GM19397 (cell line): ENCODE measurements at regions not wholly inside any gene's neighbourhood (a gene's known extent, or its start where the extent isn't known, plus 50 kb on each side); places are given as distances from the start of the nearest gene placed in this dataset.

Experiments
- ATAC-seq: cut with Tn5 transposase; IDR thresholded peaks from one replicate; pipeline ENCODE4 v1.9.1; 2021; ENCODE audit warnings: mild to moderate bottlenecking, moderate library complexity; ENCODE audit not compliant: unreplicated experiment

- no peak for ATAC-seq
Observed at GRCh38 chr4:160872491-160872890, 1291.3 kb downstream of the FSTL5 start.

GRCh38 chr4:160877087-160877790 lies 1286.6 kb downstream of the FSTL5 start:
- ATAC-seq: no peak

GRCh38 chr4:160880180-160880579 lies 1283.6 kb downstream of the FSTL5 start:
- ATAC-seq: no peak

- no peak for ATAC-seq
Observed at GRCh38 chr4:160887668-160888067, 1276.1 kb downstream of the FSTL5 start.

GRCh38 chr4:160894128-160894527 lies 1269.7 kb downstream of the FSTL5 start:
- ATAC-seq: no peak

GRCh38 chr4:160894809-160895208 lies 1269.0 kb downstream of the FSTL5 start:
- no peak for ATAC-seq

- no peak for ATAC-seq
Observed at GRCh38 chr4:160927311-160927710, 1236.5 kb downstream of the FSTL5 start.

- no peak for ATAC-seq
Observed at GRCh38 chr4:160928482-160928881, 1235.3 kb downstream of the FSTL5 start.

GRCh38 chr4:160947653-160948052 lies 1216.1 kb downstream of the FSTL5 start:
- no peak for ATAC-seq

- no peak for ATAC-seq
Observed at GRCh38 chr4:160956875-160957274, 1206.9 kb downstream of the FSTL5 start.

- no peak for ATAC-seq
Observed at GRCh38 chr4:160969925-160970324, 1193.9 kb downstream of the FSTL5 start.

GRCh38 chr4:160980091-160980490 lies 1183.7 kb downstream of the FSTL5 start:
- ATAC-seq: no peak

GRCh38 chr4:160981083-160981482 lies 1182.7 kb downstream of the FSTL5 start:
- no peak for ATAC-seq

- ATAC-seq: no peak
Observed at GRCh38 chr4:160983035-160983434, 1180.8 kb downstream of the FSTL5 start.

GRCh38 chr4:161002386-161002785 lies 1161.4 kb downstream of the FSTL5 start:
- ATAC-seq: no peak

- ATAC-seq: no peak
Observed at GRCh38 chr4:161003418-161004057, 1160.3 kb downstream of the FSTL5 start.

GRCh38 chr4:161005746-161006145 lies 1158.1 kb downstream of the FSTL5 start:
- no peak for ATAC-seq

GRCh38 chr4:161008527-161008926 lies 1155.3 kb downstream of the FSTL5 start:
- no peak for ATAC-seq

- ATAC-seq: no peak
Observed at GRCh38 chr4:161010227-161010626, 1153.6 kb downstream of the FSTL5 start.
